HCT116 (cell line): ENCODE measurements at regions not wholly inside any gene's neighbourhood (a gene's known extent, or its start where the extent isn't known, plus 50 kb on each side); places are given as distances from the start of the nearest gene placed in this dataset.

Experiments
- ATAC-seq: fragments of 200-7000 bp; cut with Tn5 transposase; 2 replicates; pipeline ENCODE4 v1.9.1; 2020; ENCODE audit warnings: mild to moderate bottlenecking, moderate library complexity
- BruUV-seq: library from RNA; stranded (reverse); fragments of 400-500 nt; replicated peaks from 2 replicates; lab custom pipeline; 2021; lab: Mats Ljungman, UMichigan
- CTCF ChIA-PET: fragments of 300-600 bp; sonication (Branson Sonifier 250); formaldehyde crosslinking; loops from one replicate; lab custom pipeline; 2021; ENCODE audit warnings: antibody characterized with exemption; lab: Charles Lee
- POLR2A ChIA-PET: fragments of 300-600, 350-600 bp; sonication (Branson Sonifier 250); formaldehyde crosslinking; loops from one replicate; lab custom pipeline; 2021; ENCODE audit warnings: antibody characterized with exemption; lab: Charles Lee
- RAD21 ChIA-PET, 2 experiments: fragments of 300-600 bp; sonication (Branson Sonifier 250); formaldehyde crosslinking; loops; one replicate each; lab custom pipeline; 2023; ENCODE audit warnings: low total read pairs in 2 of 2; ENCODE audit not compliant: uncharacterized antibody in 2 of 2, unreplicated experiment in 2 of 2, low non-redundant PET in 1 of 2; lab: Charles Lee
- DNase-seq: peaks from one replicate; pipeline ENCODE4 v3.0.0-alpha.2; 2010; ENCODE audit warnings: low read depth, low spot score
- H2AFZ ChIP-seq: fragments of 200-600 bp; shearing (Covaris generic), sonication (generic); 2 replicates; pipeline ENCODE4 v1.6.1; 2017; ENCODE audit warnings: low read depth, mixed run types, mixed read lengths, antibody characterized with exemption, low read length; ENCODE audit not compliant: poor library complexity, severe bottlenecking
- H3K27ac ChIP-seq: 2 replicates; pipeline ENCODE4 v1.5.1; 2012; ENCODE audit warnings: low read depth, low read length
- H3K27me3 ChIP-seq: fragments of 200-600 bp; sonication (generic); 2 replicates; pipeline ENCODE4 v1.6.1; 2016; ENCODE audit warnings: mixed run types, low read length, mixed read lengths; ENCODE audit not compliant: insufficient read depth
- H3K36me3 ChIP-seq, 2 experiments: fragments of 200-500 bp in 1 of 2; fragments of 200-600 bp in 1 of 2; sonication (Bioruptor generic) in 1 of 2; sonication (generic) in 1 of 2; 2 replicates each; pipeline versions ENCODE4 v1.5.1 to v1.6.1; 2014 to 2016; ENCODE audit warnings: low read length in 2 of 2, inconsistent platforms in 1 of 2, mixed read lengths in 1 of 2, mixed run types in 1 of 2; ENCODE audit not compliant: insufficient read depth in 2 of 2, control insufficient read depth in 1 of 2
- H3K4me1 ChIP-seq, 2 experiments: fragments of 200-600 bp in 1 of 2; sonication (generic) in 1 of 2; 2 replicates each; pipeline versions ENCODE4 v1.5.1 to v1.6.1; 2012 to 2017; ENCODE audit warnings: low read length in 2 of 2, inconsistent platforms in 1 of 2, mild to moderate bottlenecking in 1 of 2, mixed read lengths in 1 of 2, mixed run types in 1 of 2, moderate library complexity in 1 of 2; ENCODE audit not compliant: insufficient read depth in 2 of 2, control insufficient read depth in 1 of 2
- H3K4me2 ChIP-seq: fragments of 200-600 bp; sonication (generic); 2 replicates; pipeline ENCODE4 v1.6.1; 2017; ENCODE audit warnings: mixed run types, low read length, mixed read lengths
- H3K4me3 ChIP-seq, 2 experiments: fragments of 200-600 bp in 1 of 2; sonication (generic) in 1 of 2; replicated peaks in 1 of 2; 2 replicates each; pipeline ENCODE4 v1.5.1; 2011 to 2016; ENCODE audit warnings: low read length in 2 of 2, control low read depth in 1 of 2, low read depth in 1 of 2, mild to moderate bottlenecking in 1 of 2, mixed read lengths in 1 of 2, mixed run types in 1 of 2
- H3K79me2 ChIP-seq: fragments of 200-600 bp; sonication (generic); 2 replicates; pipeline ENCODE4 v1.6.1; 2017; ENCODE audit warnings: mild to moderate bottlenecking, mixed run types, low read length, moderate library complexity, mixed read lengths; ENCODE audit not compliant: insufficient read depth
- H3K9ac ChIP-seq: fragments of 200-600 bp; sonication (generic); 2 replicates; pipeline ENCODE4 v1.6.1; 2016; ENCODE audit warnings: low read length, mixed read lengths
- H3K9me2 ChIP-seq: fragments of 200-600 bp; sonication (generic), shearing (Covaris generic); 2 replicates; pipeline ENCODE4 v1.6.1; 2017; ENCODE audit warnings: mixed run types, mild to moderate bottlenecking, moderate library complexity; ENCODE audit not compliant: insufficient read depth
- H3K9me3 ChIP-seq, 2 experiments: fragments of 200-500 bp in 1 of 2; fragments of 200-600 bp in 1 of 2; sonication (Bioruptor generic) in 1 of 2; sonication (generic) in 1 of 2; 2 replicates each; pipeline ENCODE4 v1.6.1; 2014 to 2017; ENCODE audit warnings: low read length in 2 of 2, mixed read lengths in 2 of 2, inconsistent platforms in 1 of 2, low read depth in 1 of 2, mild to moderate bottlenecking in 1 of 2, mixed run types in 1 of 2, moderate library complexity in 1 of 2; ENCODE audit not compliant: control insufficient read depth in 1 of 2, insufficient read depth in 1 of 2
- H4K20me1 ChIP-seq: fragments of 200-600 bp; sonication (generic), shearing (Covaris generic); 2 replicates; pipeline ENCODE4 v1.6.1; 2017; ENCODE audit warnings: mixed run types, mild to moderate bottlenecking, moderate library complexity; ENCODE audit not compliant: insufficient read depth
- CBX3 ChIP-seq: IDR thresholded peaks from 2 replicates; pipeline ENCODE4 v1.6.1; 2012; ENCODE audit warnings: low read depth
- CEBPB ChIP-seq: IDR thresholded peaks from 2 replicates; pipeline ENCODE4 v1.6.1; 2012; ENCODE audit warnings: low read depth
- CTCF ChIP-seq, 3 experiments: fragments of 200-600 bp in 1 of 3; sonication (generic) in 1 of 3; IDR thresholded peaks in 2 of 3; conservative IDR thresholded peaks in 1 of 3; 2 replicates each; pipeline ENCODE4 v1.5.1; 2012 to 2017; ENCODE audit warnings: low read depth in 2 of 3, low read length in 2 of 3, antibody characterized with exemption in 1 of 3, borderline replicate concordance in 1 of 3, control low read depth in 1 of 3, mild to moderate bottlenecking in 1 of 3, mixed read lengths in 1 of 3, mixed run types in 1 of 3, moderate library complexity in 1 of 3; ENCODE audit not compliant: insufficient read depth in 1 of 3
- EGR1 ChIP-seq: IDR thresholded peaks from 2 replicates; pipeline ENCODE4 v1.6.1; 2012; ENCODE audit warnings: low read depth
- EZH2phosphoT487 ChIP-seq: fragments of 200-600 bp; IDR thresholded peaks from 2 replicates; pipeline ENCODE4 v1.6.1; 2018; ENCODE audit warnings: antibody characterized with exemption, borderline replicate concordance
- FOSL1 ChIP-seq: IDR thresholded peaks from 2 replicates; pipeline ENCODE4 v1.6.1; 2012; ENCODE audit warnings: low read depth
- SIN3A ChIP-seq: IDR thresholded peaks from 2 replicates; pipeline ENCODE4 v1.6.1; 2012; ENCODE audit warnings: low read depth
- TCF7L2 ChIP-seq: IDR thresholded peaks from 2 replicates; pipeline ENCODE4 v1.7.0; 2011; ENCODE audit warnings: borderline replicate concordance, inconsistent platforms; ENCODE audit not compliant: insufficient read depth, insufficient read length; ENCODE audit errors: extremely low read depth
- intact Hi-C: fragments of 100-400 bp; cut with micrococcal nuclease; formaldehyde crosslinking; loops from 2 replicates; pipeline ENCODE4 v1.10.0; 2022

- Histone ChIP-seq H3K4me3 (no peak overlapping the region), H3K4me1 (no peaks in the 10 kb centered on the region), H3K9me2 (no peaks in the 10 kb centered on the region), H3K36me3 (no peaks in the 10 kb centered on the region), H3K4me2 (no peak overlapping the region), H3K9ac (no peak overlapping the region), H3K27ac (no peak overlapping the region), H2AFZ (no peak overlapping the region), H3K9me3 (no peaks in the 10 kb centered on the region), H3K27me3 (no peaks in the 10 kb centered on the region), H3K79me2 (no peaks in the 10 kb centered on the region), H4K20me1 (no peaks in the 10 kb centered on the region)
- no TSS peak for BruUV-seq
- no peak for ATAC-seq
- DNase-seq: no peak
- ChIA-PET RAD21 (no interaction called here), CTCF (no interaction called here), POLR2A (no interaction called here)
- no peak for TF ChIP-seq EZH2phosphoT487
- TF ChIP-seq CTCF (IDR thresholded peaks at IDR 0.05 in 2 of 3, conservative IDR thresholded peaks at IDR 0.05 in 1 of 3; ENCODE audit: borderline replicate concordance in 1 of 3, insufficient read depth in 1 of 3, low read depth in 2 of 3, low read length in 2 of 3): no peak
- intact Hi-C loops: no loop called here
These were observed 89.5 kb downstream of the DLL1 start for GRCh38 chr6:170201361-170201760.

GRCh38 chr6:170200458-170200891 lies 90.4 kb downstream of the DLL1 start:
- POLR2A ChIA-PET: no interaction called here
- Histone ChIP-seq H3K4me3 (no peak overlapping the region), H3K36me3 (no peaks in the 10 kb centered on the region), H3K9me2 (no peaks in the 10 kb centered on the region), H3K79me2 (no peaks in the 10 kb centered on the region), H3K9me3 (peaks cover 6 to 7% of the 10 kb centered on the region in 2 experiments; a peak in 3 of 4 replicates), H4K20me1 (no peaks in the 10 kb centered on the region), H2AFZ (no peak overlapping the region), H3K4me1 (no peaks in the 10 kb centered on the region), H3K9ac (no peak overlapping the region), H3K27ac (no peak overlapping the region), H3K4me2 (no peak overlapping the region), H3K27me3 (no peaks in the 10 kb centered on the region)
- intact Hi-C loops: no loop called here
- DNase-seq (no peak), ATAC-seq (no peak)
- RAD21 ChIA-PET: no interaction called here
- TF ChIP-seq EGR1 (no peak), SIN3A (no peak), FOSL1 (no peak), CBX3 (no peak), TCF7L2 (no peak), CEBPB (no peak)
- CTCF ChIA-PET: no interaction called here
- BruUV-seq: no TSS peak
